GM15510 (cell line): ENCODE measurements at regions not wholly inside any gene's neighbourhood (a gene's known extent, or its start where the extent isn't known, plus 50 kb on each side); places are given as distances from the start of the nearest gene placed in this dataset.

Experiments used
- POLR2A ChIP-seq: IDR thresholded peaks from 3 replicates; pipeline ENCODE4 v1.6.1; 2011; ENCODE audit warnings: borderline replicate concordance; ENCODE audit not compliant: insufficient read length; ENCODE audit errors: extremely low read depth

DNA sequence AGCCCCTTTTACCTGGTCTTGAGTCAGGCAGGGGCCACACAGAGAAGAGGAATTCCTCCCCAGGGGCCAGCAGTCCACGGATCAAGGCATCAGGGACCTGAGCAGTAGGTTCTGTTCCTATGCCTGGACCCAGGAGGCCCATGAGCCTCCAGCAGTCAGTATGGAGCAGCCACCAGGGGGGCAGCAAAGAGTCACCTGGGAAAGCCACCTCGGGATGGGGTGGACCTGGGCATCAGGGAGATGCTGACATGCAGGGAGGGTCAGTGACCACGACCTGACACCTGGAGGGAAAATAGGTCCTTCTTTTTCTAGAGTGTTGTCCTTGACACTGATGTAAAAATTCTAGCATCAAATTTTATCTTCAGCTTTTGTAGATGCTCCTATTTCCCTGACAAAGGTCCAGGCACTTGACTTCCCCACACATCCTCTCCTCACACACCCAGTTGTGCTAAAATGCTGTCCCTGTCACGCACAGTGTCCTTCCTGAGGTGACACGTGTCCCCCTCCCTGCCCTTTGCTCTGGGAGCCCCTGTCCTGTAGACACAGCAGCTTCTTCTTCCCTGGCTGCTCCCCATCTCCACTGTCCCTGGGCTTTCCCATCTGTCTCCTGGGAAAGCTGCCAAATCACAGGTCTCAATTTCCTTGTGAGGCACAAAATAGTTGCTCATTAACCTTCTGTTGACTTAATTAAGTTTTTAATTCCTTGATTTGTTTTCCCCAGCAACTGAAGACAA lies 70.0 kb upstream of the IGLL5 start:
- TF ChIP-seq POLR2A, result no peak

DNA sequence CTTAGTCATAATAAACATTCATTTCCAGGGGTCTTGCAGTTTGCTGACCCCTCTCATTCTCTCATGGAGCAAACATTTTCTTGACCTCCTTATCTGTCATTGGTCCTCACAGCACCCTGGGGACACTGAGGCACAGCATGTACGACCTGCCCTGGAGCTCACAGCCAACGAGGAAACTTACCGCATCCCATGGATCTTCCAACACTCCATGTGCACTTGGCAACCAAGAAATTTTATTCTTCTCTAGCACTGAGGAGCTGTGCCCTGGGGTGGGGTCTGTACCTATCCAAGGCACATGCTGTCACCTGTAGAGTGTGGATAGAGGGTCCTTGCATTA lies 69.4 kb upstream of the IGLL5 start:
- TF ChIP-seq POLR2A, result no peak

DNA sequence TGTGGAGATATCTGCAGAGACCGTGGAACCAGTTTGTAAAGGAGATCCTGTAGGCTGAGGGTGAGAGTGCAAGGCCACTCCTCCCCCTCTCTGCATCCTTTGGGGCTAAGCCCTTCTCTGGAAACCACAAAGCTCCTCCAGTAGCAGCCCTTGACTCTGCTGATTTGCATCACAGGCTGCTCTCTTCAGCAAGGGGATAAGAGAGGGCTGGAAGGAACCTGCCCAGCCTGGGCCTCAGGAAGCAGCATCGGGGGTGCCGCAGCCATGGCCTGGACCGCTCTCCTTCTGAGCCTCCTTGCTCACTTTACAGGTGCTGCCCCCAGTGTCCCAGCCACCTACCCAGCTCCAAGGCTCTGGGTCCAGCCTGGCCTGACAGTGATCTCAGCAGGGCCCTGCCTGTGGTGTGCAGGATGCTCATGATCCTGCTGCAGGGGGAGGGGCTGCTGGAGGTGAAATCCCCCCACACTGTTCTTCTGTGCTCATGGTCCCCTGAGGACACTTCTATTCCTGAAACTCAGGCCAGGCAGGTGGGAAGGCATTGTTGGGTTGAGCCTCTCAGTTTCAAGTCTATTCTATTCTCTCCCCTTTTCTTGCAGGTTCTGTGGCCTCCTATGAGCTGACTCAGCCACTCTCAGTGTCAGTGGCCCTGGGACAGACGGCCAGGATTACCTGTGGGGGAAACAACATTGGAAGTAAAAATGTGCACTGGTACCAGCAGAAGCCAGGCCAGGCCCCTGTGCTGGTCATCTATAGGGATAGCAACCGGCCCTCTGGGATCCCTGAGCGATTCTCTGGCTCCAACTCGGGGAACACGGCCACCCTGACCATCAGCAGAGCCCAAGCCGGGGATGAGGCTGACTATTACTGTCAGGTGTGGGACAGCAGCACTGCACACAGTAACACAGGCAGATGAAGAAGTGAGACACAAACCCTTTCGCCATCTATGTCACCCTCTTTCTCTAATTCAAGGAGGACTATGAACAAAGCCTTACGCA lies 68.5 kb upstream of the IGLL5 start:
- no peak for TF ChIP-seq POLR2A

DNA sequence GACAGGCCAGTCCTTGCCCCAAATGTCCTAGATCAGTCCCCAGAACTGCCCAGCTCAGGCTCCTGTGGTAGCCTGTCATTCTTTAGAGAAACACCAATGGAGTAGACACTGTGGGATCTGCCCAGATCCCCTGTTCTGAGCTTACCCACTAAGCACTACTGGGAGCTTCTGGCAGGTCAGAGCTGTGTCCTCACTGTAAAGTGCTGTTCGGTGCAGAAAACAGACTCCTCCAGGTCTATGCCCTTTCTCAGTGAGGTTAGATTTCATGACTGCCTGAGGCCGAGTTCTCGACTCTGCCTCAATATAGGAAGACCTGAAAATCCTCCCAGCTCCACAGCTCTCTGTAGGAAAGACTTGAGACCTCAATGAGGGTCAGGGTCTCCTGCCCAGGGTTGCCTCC lies 67.5 kb upstream of the IGLL5 start:
- no peak for TF ChIP-seq POLR2A

DNA sequence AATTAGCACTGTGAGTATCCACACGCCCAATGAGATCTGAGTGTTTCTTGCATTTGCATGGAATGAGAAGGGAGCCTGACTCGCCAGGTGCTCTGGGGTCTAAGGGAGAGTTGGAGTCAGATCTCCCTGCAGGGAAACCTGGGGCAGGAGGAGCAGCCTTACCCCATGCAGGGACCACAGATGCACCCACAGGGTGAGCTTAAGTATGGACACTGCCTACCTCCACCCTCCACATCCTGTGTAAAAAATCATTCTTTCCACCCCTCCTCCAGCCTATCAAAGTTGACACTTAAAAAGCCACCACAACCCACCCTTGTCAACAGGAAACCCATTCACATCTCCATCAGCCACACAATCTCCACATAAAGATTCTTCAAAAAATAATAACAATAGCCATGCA lies 67.0 kb upstream of the IGLL5 start:
- TF ChIP-seq POLR2A, result no peak

DNA sequence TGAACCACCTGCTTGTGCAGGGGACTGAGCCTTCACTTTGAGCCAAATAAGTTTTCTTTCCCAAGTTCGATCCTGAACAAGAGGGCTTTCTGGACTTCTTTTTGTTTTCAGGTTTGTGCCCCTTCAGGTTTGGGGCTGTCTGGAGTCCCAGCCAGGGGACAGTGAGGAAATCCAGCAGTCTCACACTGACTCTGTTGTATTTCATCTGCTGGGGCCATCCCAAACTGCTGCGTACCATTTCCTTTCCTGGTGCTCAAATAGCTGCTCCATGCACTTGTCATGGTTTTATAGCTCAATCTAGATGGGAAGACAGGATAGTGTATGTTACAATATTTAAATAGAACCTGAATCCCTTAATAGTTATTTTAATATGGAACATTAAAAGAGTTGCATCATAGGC lies 66.3 kb upstream of the IGLL5 start:
- TF ChIP-seq POLR2A, result no peak

DNA sequence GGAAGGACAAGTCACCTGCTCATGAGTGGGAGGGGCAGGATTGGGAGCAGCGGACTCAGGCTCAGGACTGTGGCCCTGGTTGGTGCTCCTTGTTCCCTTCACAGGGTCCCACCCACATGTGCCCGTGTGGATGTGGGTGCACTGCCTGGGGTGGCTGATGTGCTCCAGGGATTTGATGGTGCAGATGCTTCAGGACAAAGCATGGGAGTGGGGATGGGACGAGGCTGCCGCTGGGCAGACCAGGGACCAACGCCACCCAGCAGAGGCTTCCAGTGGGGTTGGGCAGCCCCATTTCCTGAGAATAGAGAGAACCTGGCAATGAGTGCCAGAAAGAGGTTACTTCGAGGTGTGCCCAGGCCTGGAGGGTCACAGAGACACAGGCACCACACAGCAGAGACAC lies 65.5 kb upstream of the IGLL5 start:
- TF ChIP-seq POLR2A, result no peak

DNA sequence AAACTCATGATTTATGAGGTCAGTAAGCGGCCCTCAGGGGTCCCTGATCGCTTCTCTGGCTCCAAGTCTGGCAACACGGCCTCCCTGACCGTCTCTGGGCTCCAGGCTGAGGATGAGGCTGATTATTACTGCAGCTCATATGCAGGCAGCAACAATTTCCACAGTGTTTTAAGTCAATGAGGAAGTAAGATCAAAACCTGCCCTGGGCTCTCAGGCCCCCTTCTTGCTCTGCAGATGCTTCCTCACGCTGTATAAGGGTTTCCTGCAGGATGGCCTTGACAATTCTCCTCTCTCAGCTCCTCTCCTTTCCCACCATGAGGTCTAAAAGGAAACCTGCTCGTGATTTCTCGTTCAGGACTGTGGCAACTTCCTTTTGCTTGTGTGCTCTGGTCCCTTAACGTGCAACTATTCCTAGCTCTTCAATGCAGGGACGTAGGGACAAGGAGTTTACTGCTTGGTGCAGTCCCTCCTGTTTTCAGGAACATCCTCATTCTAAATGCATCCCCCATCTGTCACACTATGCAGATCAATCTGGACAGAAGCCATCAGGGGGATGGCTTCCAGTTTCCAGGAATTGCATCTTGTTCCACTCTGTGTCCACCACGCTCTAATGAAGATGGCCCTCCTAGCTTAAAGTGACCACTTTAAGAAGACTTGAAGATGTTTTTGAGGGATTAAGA lies 64.3 kb upstream of the IGLL5 start:
- no peak for TF ChIP-seq POLR2A

DNA sequence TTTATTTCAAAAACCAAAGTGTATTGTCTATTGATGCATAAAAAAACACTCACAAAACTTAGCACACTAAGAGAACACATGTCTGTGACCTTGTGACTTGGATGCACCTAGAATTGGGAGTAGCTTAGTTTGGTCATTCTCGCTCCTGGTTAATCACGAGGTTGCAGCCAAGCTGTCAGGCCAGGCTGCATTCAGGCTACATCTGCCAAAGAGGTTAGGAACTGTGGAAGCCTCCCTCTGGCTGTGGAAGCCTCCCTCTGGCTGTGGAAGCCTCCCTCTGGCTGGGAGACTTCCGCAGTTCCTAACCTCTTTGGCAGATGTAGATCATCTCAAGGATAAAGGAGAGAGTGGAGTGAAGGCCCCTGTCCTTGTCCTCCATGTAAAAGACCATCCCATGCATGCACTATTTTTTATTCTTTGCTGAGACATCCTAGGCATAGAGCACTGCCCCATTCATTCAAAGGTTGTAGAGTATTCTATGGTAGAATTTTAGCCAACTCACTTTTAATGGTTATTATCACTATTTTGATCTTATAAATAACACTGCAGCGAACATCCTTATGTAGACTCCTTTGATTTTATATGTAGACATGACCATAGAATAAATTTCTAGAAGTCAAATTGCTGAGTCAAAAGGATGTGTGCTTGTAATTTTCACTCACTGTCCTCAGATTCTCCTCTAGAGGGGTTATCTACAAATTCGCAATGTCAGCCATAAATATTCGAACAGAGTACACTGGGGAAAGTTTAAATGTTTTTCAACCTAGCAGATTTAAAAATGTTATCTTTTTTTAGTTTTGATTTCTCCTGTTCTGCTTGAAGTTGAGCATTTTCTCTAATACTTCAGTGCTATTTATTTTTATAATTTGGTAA lies 63.0 kb upstream of the IGLL5 start:
- no peak for TF ChIP-seq POLR2A

DNA sequence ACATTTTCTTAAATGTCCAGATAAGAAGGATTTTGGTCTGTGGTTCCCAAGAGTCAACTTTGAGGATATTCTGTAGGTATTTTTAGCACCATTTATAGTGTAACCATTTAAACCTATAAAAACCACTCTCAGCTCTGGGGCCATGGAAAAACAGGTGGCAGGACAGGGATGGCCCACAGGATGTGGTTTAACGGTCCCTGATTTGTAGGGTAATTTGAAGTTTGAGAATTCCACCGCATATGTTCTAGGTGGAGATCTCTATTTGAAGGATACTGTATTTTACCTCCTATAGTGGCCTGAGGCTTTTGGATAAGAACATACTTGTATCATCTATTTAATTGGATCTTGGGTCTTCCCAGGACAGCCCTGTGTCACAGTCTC lies 62.4 kb upstream of the IGLL5 start:
- no peak for TF ChIP-seq POLR2A

DNA sequence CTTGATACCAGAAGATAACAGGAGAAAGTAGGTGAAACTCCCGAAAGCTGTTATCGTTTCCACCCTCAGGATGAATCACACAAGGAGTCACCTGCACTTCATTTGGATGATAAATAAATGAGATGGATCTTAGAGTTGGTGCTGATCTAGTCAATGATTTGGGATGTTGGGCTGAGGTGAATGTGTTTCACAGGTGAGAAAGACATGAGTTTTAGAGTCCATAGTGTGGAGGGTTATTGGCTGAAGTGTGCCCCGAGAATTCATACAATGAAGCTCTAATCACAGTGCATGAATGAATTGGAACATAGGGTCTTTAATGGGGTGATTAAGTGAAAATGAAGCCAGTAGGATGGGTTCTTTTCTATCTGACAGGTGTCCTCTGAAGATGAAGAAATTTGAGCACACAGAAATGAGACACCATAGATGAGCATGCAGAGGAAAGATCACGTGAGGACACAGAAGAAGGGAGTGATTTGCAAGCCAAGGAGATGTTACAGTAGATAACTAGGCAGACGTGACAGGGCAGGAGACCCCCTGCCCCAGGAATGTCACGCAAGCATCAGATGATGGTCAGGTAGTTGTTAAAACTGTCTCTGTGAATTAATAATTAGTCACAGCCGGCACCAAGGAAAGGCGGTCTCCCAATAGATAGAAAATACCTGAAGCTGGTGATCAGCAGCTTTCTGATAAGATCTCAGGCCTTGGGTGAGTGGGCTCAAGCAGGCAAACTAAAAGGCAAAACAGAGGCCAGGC lies 60.3 kb upstream of the IGLL5 start:
- TF ChIP-seq POLR2A, result no peak

DNA sequence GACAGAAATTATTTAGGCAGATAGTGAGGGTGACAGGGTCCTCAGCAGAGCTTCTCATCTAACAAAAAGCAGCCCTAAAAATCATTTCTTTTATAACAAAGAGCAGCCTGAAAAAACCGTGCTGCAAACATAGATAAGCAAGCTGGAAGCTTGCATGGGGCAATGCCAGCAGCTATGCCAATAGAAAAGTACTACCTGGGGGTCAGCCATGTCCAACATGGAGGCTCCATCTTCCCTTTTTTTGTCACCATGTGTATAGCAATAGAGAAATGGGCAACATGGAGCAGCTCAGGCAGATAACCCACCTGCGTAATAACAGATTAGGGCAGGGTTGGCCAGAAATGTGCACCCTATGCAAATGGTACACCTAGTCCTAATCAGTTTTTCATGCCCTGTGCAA lies 57.4 kb upstream of the IGLL5 start:
- TF ChIP-seq POLR2A, result no peak

DNA sequence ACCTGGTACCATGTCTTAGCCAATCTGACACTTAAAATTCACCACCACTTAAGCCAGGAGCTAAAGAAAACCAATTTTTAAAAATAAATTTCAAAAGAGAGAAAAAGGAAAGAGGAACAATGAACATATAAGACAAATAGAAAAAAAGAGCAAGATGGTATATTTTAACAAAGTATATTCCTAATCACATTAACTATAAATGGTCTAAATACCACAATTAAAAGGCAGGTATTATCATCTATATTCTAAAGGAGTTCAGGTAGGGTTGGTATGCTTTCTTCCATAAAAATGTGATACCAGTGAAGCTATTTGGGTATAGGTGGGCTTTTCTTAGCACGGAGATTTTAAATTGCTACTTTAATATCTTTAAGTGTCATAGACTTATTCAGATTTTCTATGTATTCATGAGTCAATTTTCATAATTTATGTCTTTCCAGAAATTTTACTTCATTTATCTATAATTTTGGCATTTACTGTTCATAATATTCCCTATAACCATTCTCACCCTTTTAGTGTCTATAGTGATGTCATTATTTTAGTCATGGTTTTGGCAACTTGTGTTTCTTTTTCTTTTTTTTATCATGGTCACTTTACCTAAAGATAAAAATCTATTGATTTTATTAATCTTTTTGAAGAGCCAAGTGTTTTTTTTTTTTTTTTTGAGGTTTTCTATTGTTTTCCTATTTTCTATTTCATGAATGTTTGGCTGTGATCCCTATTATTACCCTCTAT lies 56.5 kb upstream of the IGLL5 start:
- no peak for TF ChIP-seq POLR2A
